MM.1S (cell line): ENCODE measurements at regions not wholly inside any gene's neighbourhood (a gene's known extent, or its start where the extent isn't known, plus 50 kb on each side); places are given as distances from the start of the nearest gene placed in this dataset.

Experiments used
- CTCF ChIP-seq: fragments of 300-600 bp; sonication (generic); IDR thresholded peaks from 2 replicates; pipeline ENCODE4 v1.5.1; 2016; ENCODE audit warnings: antibody characterized with exemption, low read length, mixed read lengths
- EZH2 ChIP-seq: fragments of 300-600 bp; sonication (generic); optimal IDR thresholded peaks from 2 replicates; pipeline ENCODE3; 2017; ENCODE audit warnings: low read depth, mild to moderate bottlenecking, antibody characterized with exemption, low read length, mixed read lengths
- EZH2phosphoT487 ChIP-seq: fragments of 300-600 bp; sonication (generic); IDR thresholded peaks from 2 replicates; pipeline ENCODE4 v1.6.1; 2018; ENCODE audit warnings: antibody characterized with exemption, low read length

- TF ChIP-seq CTCF (no peak), EZH2 (no peak), EZH2phosphoT487 (no peak)
Measured at GRCh38 chr6:4491501-4492260, 284.5 kb upstream of the CDYL start.
